K562 (cell line): ENCODE measurements at regions not wholly inside any gene's neighbourhood (a gene's known extent, or its start where the extent isn't known, plus 50 kb on each side); places are given as distances from the start of the nearest gene placed in this dataset.

Experiments
- ATAC-seq: fragments of 200-7000 bp; cut with Tn5 transposase; 3 replicates; pipeline ENCODE4 v1.9.1; 2020; ENCODE audit warnings: moderate library complexity
- BruUV-seq: library from RNA; stranded (reverse); fragments of 400-500 nt; replicated peaks from 2 replicates; lab custom pipeline; 2021; lab: Mats Ljungman, UMichigan
- CTCF ChIA-PET: fragments of 300-600 bp; formaldehyde crosslinking; extraction: SDS; loops from one replicate; lab custom pipeline; 2021; ENCODE audit warnings: low intra/inter-chr PET ratio; lab: Yijun Ruan, JAX
- POLR2A ChIA-PET: fragments of 300-600, 350-650 bp; sonication (Branson Sonifier 250); formaldehyde crosslinking; extraction: SDS; loops from one replicate; lab custom pipeline; 2021; ENCODE audit warnings: antibody characterized with exemption, inconsistent platforms; lab: Yijun Ruan, JAX
- DNase-seq, 4 experiments: peaks; one replicate each; pipeline versions ENCODE4 v3.0.0 to v3.0.0-alpha.2; 2011 to 2018; ENCODE audit warnings: low spot score in 3 of 4, mixed read lengths in 3 of 4; ENCODE audit errors: extremely low read depth in 1 of 4
- FAIRE-seq: peaks from 2 replicates; lab custom pipeline; 2011; peaks lifted over from hg19 to GRCh38; lab: Jason Lieb, UNC
- H2AFZ ChIP-seq: 2 replicates; pipeline ENCODE4 v1.6.0; 2011; ENCODE audit warnings: low read depth, low read length, control low read depth, inconsistent platforms
- H3K27ac ChIP-seq: fragments of 200-600 bp; 3 replicates; pipeline ENCODE4 v1.8.0; 2011; ENCODE audit warnings: low read depth, mild to moderate bottlenecking, control low read depth, inconsistent platforms, low read length, moderate library complexity, mixed read lengths; ENCODE audit errors: extremely low read depth
- H3K27me3 ChIP-seq, 2 experiments: fragments of 300-600 bp in 1 of 2; 2 replicates in 1 of 2; 3 replicates in 1 of 2; pipeline versions ENCODE4 v1.6.0 to v1.8.0; 2011; ENCODE audit warnings: inconsistent platforms in 2 of 2, low read length in 2 of 2, mild to moderate bottlenecking in 1 of 2, mixed read lengths in 1 of 2, moderate library complexity in 1 of 2; ENCODE audit not compliant: control insufficient read depth in 2 of 2, insufficient read depth in 2 of 2
- H3K36me3 ChIP-seq: fragments of 300-600 bp; 3 replicates; pipeline ENCODE4 v1.8.0; 2011; ENCODE audit warnings: mild to moderate bottlenecking, low read length, inconsistent platforms; ENCODE audit not compliant: control insufficient read depth, insufficient read depth
- H3K4me1 ChIP-seq, 2 experiments: fragments of 200-600 bp in 1 of 2; replicated peaks in 1 of 2; 2 replicates in 1 of 2; 3 replicates in 1 of 2; pipeline versions ENCODE4 v1.5.1 to v1.8.0; 2011; ENCODE audit warnings: inconsistent platforms in 2 of 2, low read length in 2 of 2, mild to moderate bottlenecking in 1 of 2, mixed read lengths in 1 of 2, moderate library complexity in 1 of 2; ENCODE audit not compliant: control insufficient read depth in 2 of 2, insufficient read depth in 2 of 2
- H3K4me2 ChIP-seq: 2 replicates; pipeline ENCODE4 v1.6.1; 2011; ENCODE audit warnings: low read length, control low read depth, inconsistent platforms, mixed read lengths; ENCODE audit not compliant: insufficient read depth
- H3K4me3 ChIP-seq: fragments of 200-600 bp; sonication (generic), shearing (Covaris generic); 2 replicates; pipeline ENCODE4 v1.5.1; 2016; ENCODE audit warnings: control low read depth, inconsistent platforms
- H3K79me2 ChIP-seq: fragments of 200-600 bp; 3 replicates; pipeline ENCODE4 v1.8.0; 2011; ENCODE audit warnings: low read length, inconsistent platforms; ENCODE audit not compliant: control insufficient read depth, insufficient read depth
- H3K9ac ChIP-seq, 2 experiments: 2 replicates each; pipeline versions ENCODE4 v1.6.0 to v1.6.1; 2011; ENCODE audit warnings: low read depth in 2 of 2, low read length in 2 of 2, control low read depth in 1 of 2, inconsistent platforms in 1 of 2, mild to moderate bottlenecking in 1 of 2, mixed read lengths in 1 of 2; ENCODE audit not compliant: insufficient read depth in 1 of 2
- H3K9me1 ChIP-seq: one replicate; pipeline ENCODE4 v1.6.0; 2011; ENCODE audit warnings: inconsistent platforms, mild to moderate bottlenecking, low read length, moderate library complexity; ENCODE audit not compliant: control insufficient read depth, insufficient read depth
- H3K9me3 ChIP-seq: replicated peaks from 2 replicates; pipeline ENCODE4 v1.5.1; 2011; ENCODE audit warnings: low read depth, low read length, inconsistent platforms; ENCODE audit not compliant: control insufficient read depth, insufficient read depth
- H4K20me1 ChIP-seq: replicated peaks from 2 replicates; pipeline ENCODE4 v1.6.1; 2011; ENCODE audit warnings: low read length, inconsistent platforms, mixed read lengths; ENCODE audit not compliant: control insufficient read depth, insufficient read depth
- BACH1 ChIP-seq: fragments of 200-800 bp; sonication (Bioruptor generic); IDR thresholded peaks from 2 replicates; pipeline ENCODE4 v1.6.1; 2016; ENCODE audit warnings: missing genetic modification characterization, missing compliant biosample characterization
- FOXJ2 ChIP-seq: fragments of 200-800 bp; sonication (Bioruptor generic); IDR thresholded peaks from 2 replicates; pipeline ENCODE4 v1.6.1; 2016; ENCODE audit warnings: missing genetic modification characterization, missing compliant biosample characterization
- KHSRP ChIP-seq: fragments of 450-650 bp; IDR thresholded peaks from 2 replicates; pipeline ENCODE4 v1.6.1; 2017
- MTA1 ChIP-seq: fragments of 450-650 bp; IDR thresholded peaks from 2 replicates; pipeline ENCODE4 v1.6.1; 2017; ENCODE audit warnings: borderline replicate concordance
- PPARD ChIP-seq: fragments of 250-450 bp; sonication (Bioruptor Pico); IDR thresholded peaks from 2 replicates; pipeline ENCODE4 v1.8.0; 2022; ENCODE audit warnings: inconsistent platforms, mild to moderate bottlenecking, moderate library complexity
- SMC3 ChIP-seq: conservative IDR thresholded peaks from 2 replicates; pipeline ENCODE4 v1.6.1; 2011; ENCODE audit warnings: low read depth, low read length, improper control_type of control experiment; ENCODE audit not compliant: insufficient read depth
- ZKSCAN1 ChIP-seq: fragments of 150-350 bp; IDR thresholded peaks from 2 replicates; pipeline ENCODE4 v1.6.1; 2016; ENCODE audit warnings: low read depth, low read length
- ZNF232 ChIP-seq: sonication (generic); formaldehyde crosslinking; IDR thresholded peaks from 2 replicates; pipeline ENCODE4 v1.8.0; 2022; ENCODE audit warnings: mild to moderate bottlenecking, missing genetic modification reagents
- ZNF354B ChIP-seq: fragments of 250-450 bp; sonication (Bioruptor Pico); IDR thresholded peaks from 2 replicates; pipeline ENCODE4 v1.4.0; 2020
- WGBS: fragments of 100-300 bp; shearing (Covaris generic); methylation state at CpG from one replicate; pipeline ENCODE4 v1.1.6; 2016; ENCODE audit warnings: low coverage, mixed read lengths; ENCODE audit not compliant: insufficient coverage; ENCODE audit errors: missing lambda C conversion rate; 5-methylcytosine and 5-hydroxymethylcytosine counted together
- in situ Hi-C: fragments of 300-500 bp; cut with MboI; formaldehyde crosslinking; loops from 4 replicates; pipeline ENCODE4 v1.15.0; 2018; ENCODE audit warnings: inconsistent platforms, mixed read lengths
- intact Hi-C: fragments of 100-400 bp; cut with micrococcal nuclease; formaldehyde crosslinking; loops from 2 replicates; pipeline ENCODE4 v1.14.2; 2022
- TF ChIP-seq, protein P1 (sequence below): fragments of 250-450 bp; sonication (Bioruptor Pico); IDR thresholded peaks from 2 replicates; pipeline ENCODE4 v1.9.0; 2021; ENCODE audit warnings: mild to moderate bottlenecking, inconsistent platforms

DNA sequence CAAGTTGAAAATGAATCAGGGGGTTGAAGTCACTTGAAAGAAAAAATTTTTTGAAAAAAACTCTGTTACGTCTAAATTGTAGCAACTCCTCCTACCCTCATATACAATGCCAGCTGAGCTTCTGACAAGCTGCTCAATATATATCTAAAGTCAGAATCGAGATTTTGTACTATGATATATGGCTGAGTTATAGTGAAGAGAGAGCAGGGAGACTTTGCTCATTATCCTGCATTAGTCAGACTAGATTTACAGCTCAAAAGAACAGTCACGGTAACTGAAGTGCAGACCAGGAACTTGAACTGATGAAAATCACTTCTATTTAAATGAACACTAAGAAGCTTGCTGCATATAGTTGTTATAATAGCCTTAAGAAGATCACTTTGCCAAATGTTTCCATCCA lies 153.1 kb downstream of the LACC1 start:
- no peak overlapping the region for H3K4me2 ChIP-seq
- FAIRE-seq, result no peak
- H3K4me1 ChIP-seq, result no peaks in the 10 kb centered on the region
- no peaks in the 10 kb centered on the region for H3K9me3 ChIP-seq
- WGBS, result 0% methylated on average over 2 of the region's 3 CpGs
- no TSS peak for BruUV-seq
- no peak overlapping the region for H3K27ac ChIP-seq
- no peak overlapping the region for H3K4me3 ChIP-seq
- DNase-seq, result no peak
- no peaks in the 10 kb centered on the region for H3K27me3 ChIP-seq
- ChIA-PET POLR2A (no interaction called here), CTCF (interaction anchor here (0.6 to 0.7 kb wide), 2 partner anchors 33 to 99 kb away, joined by 3 read pairs; no protein-coding TSS in a partner anchor)
- intact Hi-C loops, result no loop called here
- no peaks in the 10 kb centered on the region for H4K20me1 ChIP-seq
- TF ChIP-seq PPARD (CRISPR knock-in tag) (no peak), MTA1 (no peak), ZKSCAN1 (no peak), BACH1 (tag) (no peak), ZNF232 (no peak), ZNF354B (no peak), SMC3 (no peak), KHSRP (no peak), FOXJ2 (tag) (no peak)
- TF ChIP-seq, protein P1, sequence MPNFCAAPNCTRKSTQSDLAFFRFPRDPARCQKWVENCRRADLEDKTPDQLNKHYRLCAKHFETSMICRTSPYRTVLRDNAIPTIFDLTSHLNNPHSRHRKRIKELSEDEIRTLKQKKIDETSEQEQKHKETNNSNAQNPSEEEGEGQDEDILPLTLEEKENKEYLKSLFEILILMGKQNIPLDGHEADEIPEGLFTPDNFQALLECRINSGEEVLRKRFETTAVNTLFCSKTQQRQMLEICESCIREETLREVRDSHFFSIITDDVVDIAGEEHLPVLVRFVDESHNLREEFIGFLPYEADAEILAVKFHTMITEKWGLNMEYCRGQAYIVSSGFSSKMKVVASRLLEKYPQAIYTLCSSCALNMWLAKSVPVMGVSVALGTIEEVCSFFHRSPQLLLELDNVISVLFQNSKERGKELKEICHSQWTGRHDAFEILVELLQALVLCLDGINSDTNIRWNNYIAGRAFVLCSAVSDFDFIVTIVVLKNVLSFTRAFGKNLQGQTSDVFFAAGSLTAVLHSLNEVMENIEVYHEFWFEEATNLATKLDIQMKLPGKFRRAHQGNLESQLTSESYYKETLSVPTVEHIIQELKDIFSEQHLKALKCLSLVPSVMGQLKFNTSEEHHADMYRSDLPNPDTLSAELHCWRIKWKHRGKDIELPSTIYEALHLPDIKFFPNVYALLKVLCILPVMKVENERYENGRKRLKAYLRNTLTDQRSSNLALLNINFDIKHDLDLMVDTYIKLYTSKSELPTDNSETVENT (CRISPR knock-in tag), result no peak
- H3K79me2 ChIP-seq, result no peaks in the 10 kb centered on the region
- H2AFZ ChIP-seq, result no peak overlapping the region
- ATAC-seq, result no peak
- no peaks in the 10 kb centered on the region for H3K36me3 ChIP-seq
- H3K9ac ChIP-seq, result no peak overlapping the region
- in situ Hi-C loops, result loop anchor here (25.0 kb wide), 1 partner anchor 429 kb away; no protein-coding TSS in a partner anchor
- no peaks in the 10 kb centered on the region for H3K9me1 ChIP-seq
